HCT116 (cell line): ENCODE measurements at regions not wholly inside any gene's neighbourhood (a gene's known extent, or its start where the extent isn't known, plus 50 kb on each side); places are given as distances from the start of the nearest gene placed in this dataset.

Experiments used
- ATAC-seq: fragments of 200-7000 bp; cut with Tn5 transposase; 2 replicates; pipeline ENCODE4 v1.9.1; 2020; ENCODE audit warnings: mild to moderate bottlenecking, moderate library complexity
- BruUV-seq: library from RNA; stranded (reverse); fragments of 400-500 nt; replicated peaks from 2 replicates; lab custom pipeline; 2021; lab: Mats Ljungman, UMichigan
- CTCF ChIA-PET: fragments of 300-600 bp; sonication (Branson Sonifier 250); formaldehyde crosslinking; loops from one replicate; lab custom pipeline; 2021; ENCODE audit warnings: antibody characterized with exemption; lab: Charles Lee
- POLR2A ChIA-PET: fragments of 300-600, 350-600 bp; sonication (Branson Sonifier 250); formaldehyde crosslinking; loops from one replicate; lab custom pipeline; 2021; ENCODE audit warnings: antibody characterized with exemption; lab: Charles Lee
- RAD21 ChIA-PET, 2 experiments: fragments of 300-600 bp; sonication (Branson Sonifier 250); formaldehyde crosslinking; loops; one replicate each; lab custom pipeline; 2023; ENCODE audit warnings: low total read pairs in 2 of 2; ENCODE audit not compliant: uncharacterized antibody in 2 of 2, unreplicated experiment in 2 of 2, low non-redundant PET in 1 of 2; lab: Charles Lee
- DNase-seq: peaks from one replicate; pipeline ENCODE4 v3.0.0-alpha.2; 2010; ENCODE audit warnings: low read depth, low spot score
- H2AFZ ChIP-seq: fragments of 200-600 bp; shearing (Covaris generic), sonication (generic); 2 replicates; pipeline ENCODE4 v1.6.1; 2017; ENCODE audit warnings: low read depth, mixed run types, mixed read lengths, antibody characterized with exemption, low read length; ENCODE audit not compliant: poor library complexity, severe bottlenecking
- H3K27ac ChIP-seq: 2 replicates; pipeline ENCODE4 v1.5.1; 2012; ENCODE audit warnings: low read depth, low read length
- H3K27me3 ChIP-seq: fragments of 200-600 bp; sonication (generic); 2 replicates; pipeline ENCODE4 v1.6.1; 2016; ENCODE audit warnings: mixed run types, low read length, mixed read lengths; ENCODE audit not compliant: insufficient read depth
- H3K36me3 ChIP-seq, 2 experiments: fragments of 200-500 bp in 1 of 2; fragments of 200-600 bp in 1 of 2; sonication (Bioruptor generic) in 1 of 2; sonication (generic) in 1 of 2; 2 replicates each; pipeline versions ENCODE4 v1.5.1 to v1.6.1; 2014 to 2016; ENCODE audit warnings: low read length in 2 of 2, inconsistent platforms in 1 of 2, mixed read lengths in 1 of 2, mixed run types in 1 of 2; ENCODE audit not compliant: insufficient read depth in 2 of 2, control insufficient read depth in 1 of 2
- H3K4me1 ChIP-seq, 2 experiments: fragments of 200-600 bp in 1 of 2; sonication (generic) in 1 of 2; 2 replicates each; pipeline versions ENCODE4 v1.5.1 to v1.6.1; 2012 to 2017; ENCODE audit warnings: low read length in 2 of 2, inconsistent platforms in 1 of 2, mild to moderate bottlenecking in 1 of 2, mixed read lengths in 1 of 2, mixed run types in 1 of 2, moderate library complexity in 1 of 2; ENCODE audit not compliant: insufficient read depth in 2 of 2, control insufficient read depth in 1 of 2
- H3K4me2 ChIP-seq: fragments of 200-600 bp; sonication (generic); 2 replicates; pipeline ENCODE4 v1.6.1; 2017; ENCODE audit warnings: mixed run types, low read length, mixed read lengths
- H3K4me3 ChIP-seq, 2 experiments: fragments of 200-600 bp in 1 of 2; sonication (generic) in 1 of 2; replicated peaks in 1 of 2; 2 replicates each; pipeline ENCODE4 v1.5.1; 2011 to 2016; ENCODE audit warnings: low read length in 2 of 2, control low read depth in 1 of 2, low read depth in 1 of 2, mild to moderate bottlenecking in 1 of 2, mixed read lengths in 1 of 2, mixed run types in 1 of 2
- H3K79me2 ChIP-seq: fragments of 200-600 bp; sonication (generic); 2 replicates; pipeline ENCODE4 v1.6.1; 2017; ENCODE audit warnings: mild to moderate bottlenecking, mixed run types, low read length, moderate library complexity, mixed read lengths; ENCODE audit not compliant: insufficient read depth
- H3K9ac ChIP-seq: fragments of 200-600 bp; sonication (generic); 2 replicates; pipeline ENCODE4 v1.6.1; 2016; ENCODE audit warnings: low read length, mixed read lengths
- H3K9me2 ChIP-seq: fragments of 200-600 bp; sonication (generic), shearing (Covaris generic); 2 replicates; pipeline ENCODE4 v1.6.1; 2017; ENCODE audit warnings: mixed run types, mild to moderate bottlenecking, moderate library complexity; ENCODE audit not compliant: insufficient read depth
- H3K9me3 ChIP-seq, 2 experiments: fragments of 200-500 bp in 1 of 2; fragments of 200-600 bp in 1 of 2; sonication (Bioruptor generic) in 1 of 2; sonication (generic) in 1 of 2; 2 replicates each; pipeline ENCODE4 v1.6.1; 2014 to 2017; ENCODE audit warnings: low read length in 2 of 2, mixed read lengths in 2 of 2, inconsistent platforms in 1 of 2, low read depth in 1 of 2, mild to moderate bottlenecking in 1 of 2, mixed run types in 1 of 2, moderate library complexity in 1 of 2; ENCODE audit not compliant: control insufficient read depth in 1 of 2, insufficient read depth in 1 of 2
- H4K20me1 ChIP-seq: fragments of 200-600 bp; sonication (generic), shearing (Covaris generic); 2 replicates; pipeline ENCODE4 v1.6.1; 2017; ENCODE audit warnings: mixed run types, mild to moderate bottlenecking, moderate library complexity; ENCODE audit not compliant: insufficient read depth
- ATF3 ChIP-seq: IDR thresholded peaks from 2 replicates; pipeline ENCODE4 v1.6.1; 2012
- CBX3 ChIP-seq: IDR thresholded peaks from 2 replicates; pipeline ENCODE4 v1.6.1; 2012; ENCODE audit warnings: low read depth
- CEBPB ChIP-seq: IDR thresholded peaks from 2 replicates; pipeline ENCODE4 v1.6.1; 2012; ENCODE audit warnings: low read depth
- EGR1 ChIP-seq: IDR thresholded peaks from 2 replicates; pipeline ENCODE4 v1.6.1; 2012; ENCODE audit warnings: low read depth
- ELF1 ChIP-seq: IDR thresholded peaks from 2 replicates; pipeline ENCODE4 v1.6.1; 2012; ENCODE audit warnings: low read depth, borderline replicate concordance
- EZH2 ChIP-seq: fragments of 200-600 bp; sonication (generic); IDR thresholded peaks from 2 replicates; pipeline ENCODE4 v1.6.1; 2017; ENCODE audit warnings: antibody characterized with exemption, mixed run types
- EZH2phosphoT487 ChIP-seq: fragments of 200-600 bp; IDR thresholded peaks from 2 replicates; pipeline ENCODE4 v1.6.1; 2018; ENCODE audit warnings: antibody characterized with exemption, borderline replicate concordance
- FOSL1 ChIP-seq: IDR thresholded peaks from 2 replicates; pipeline ENCODE4 v1.6.1; 2012; ENCODE audit warnings: low read depth
- JUND ChIP-seq: IDR thresholded peaks from 2 replicates; pipeline ENCODE4 v1.6.1; 2012
- MAX ChIP-seq: IDR thresholded peaks from 2 replicates; pipeline ENCODE4 v1.6.1; 2012
- POLR2A ChIP-seq: IDR thresholded peaks from 2 replicates; pipeline ENCODE4 v1.7.0; 2011; ENCODE audit warnings: borderline replicate concordance; ENCODE audit not compliant: insufficient read depth, insufficient read length; ENCODE audit errors: extremely low read depth
- POLR2AphosphoS5 ChIP-seq: IDR thresholded peaks from 2 replicates; pipeline ENCODE4 v1.6.1; 2011; ENCODE audit warnings: mild to moderate bottlenecking, low read depth, low read length, moderate library complexity
- RAD21 ChIP-seq: IDR thresholded peaks from 2 replicates; pipeline ENCODE4 v1.6.1; 2012; ENCODE audit warnings: low read depth, mild to moderate bottlenecking
- REST ChIP-seq: IDR thresholded peaks from 2 replicates; pipeline ENCODE4 v1.6.1; 2012; ENCODE audit warnings: low read depth
- SIN3A ChIP-seq: IDR thresholded peaks from 2 replicates; pipeline ENCODE4 v1.6.1; 2012; ENCODE audit warnings: low read depth
- SP1 ChIP-seq: IDR thresholded peaks from 2 replicates; pipeline ENCODE4 v1.6.1; 2012; ENCODE audit warnings: low read depth
- SRF ChIP-seq: IDR thresholded peaks from 2 replicates; pipeline ENCODE4 v1.6.1; 2012; ENCODE audit warnings: low read depth
- TCF7L2 ChIP-seq: IDR thresholded peaks from 2 replicates; pipeline ENCODE4 v1.7.0; 2011; ENCODE audit warnings: borderline replicate concordance, inconsistent platforms; ENCODE audit not compliant: insufficient read depth, insufficient read length; ENCODE audit errors: extremely low read depth
- ZBTB33 ChIP-seq: IDR thresholded peaks from 2 replicates; pipeline ENCODE4 v1.6.1; 2011; ENCODE audit warnings: mild to moderate bottlenecking, low read length, moderate library complexity; ENCODE audit not compliant: insufficient replicate concordance; ENCODE audit errors: extremely low read depth
- ZFX ChIP-seq: fragments of 450-650 bp; IDR thresholded peaks from 2 replicates; pipeline ENCODE4 v1.6.1; 2017
- ZNF274 ChIP-seq: fragments of 200-500 bp; sonication (Bioruptor generic); IDR thresholded peaks from 2 replicates; pipeline ENCODE4 v1.6.1; 2014; ENCODE audit warnings: mild to moderate bottlenecking, low read depth, low read length, inconsistent platforms
- intact Hi-C: fragments of 100-400 bp; cut with micrococcal nuclease; formaldehyde crosslinking; loops from 2 replicates; pipeline ENCODE4 v1.10.0; 2022

- no peaks in the 10 kb centered on the region for H3K9me3 ChIP-seq
- intact Hi-C loops = loop anchor here (1.0 to 5.0 kb wide), 3 partner anchors 69 to 102 kb away; no protein-coding TSS in a partner anchor
- H3K4me3 ChIP-seq = peak overlapping the region; percentile 74 to 79
- H3K9me2 ChIP-seq = no peaks in the 10 kb centered on the region
- peak; percentile 98 for DNase-seq
- POLR2A ChIA-PET = interaction anchor here (0.6 to 1.2 kb wide), 4 partner anchors 68 to 333 kb away, joined by 3 to 10 read pairs (median 4); no protein-coding TSS in a partner anchor
- H2AFZ ChIP-seq = no peak overlapping the region
- H3K9ac ChIP-seq = peak overlapping the region; percentile 93
- RAD21 ChIA-PET = no interaction called here
- peaks cover 46% of the 10 kb centered on the region for H3K79me2 ChIP-seq
- CTCF ChIA-PET = no interaction called here
- ATAC-seq = peak; percentile 76
- H3K27me3 ChIP-seq = no peaks in the 10 kb centered on the region
- H3K4me2 ChIP-seq = peak overlapping the region; percentile 80
- peaks cover 8 to 24% of the 10 kb centered on the region in 2 experiments for H3K4me1 ChIP-seq
- peaks cover 36% of the 10 kb centered on the region for H4K20me1 ChIP-seq
- peaks cover 2 to 7% of the 10 kb centered on the region in 2 experiments; a peak in 2 of 4 replicates for H3K36me3 ChIP-seq
- BruUV-seq = no TSS peak
- H3K27ac ChIP-seq = peak overlapping the region; percentile 99
- TF ChIP-seq CBX3 (no peak), ATF3 (no peak), SRF (no peak), RAD21 (no peak), ZBTB33 (no peak), EZH2 (no peak), EGR1 (peak; percentile 54; the same call in 1 of the 2 replicates), SP1 (peak; percentile 89), POLR2A (peak; percentile 18), POLR2AphosphoS5 (peak; percentile 66), TCF7L2 (peak; percentile 50), MAX (peak; percentile 42; the same call in 1 of the 2 replicates), JUND (no peak), ZNF274 (no peak), CEBPB (no peak), SIN3A (no peak), FOSL1 (no peak), REST (no peak), ZFX (peak; percentile 75), EZH2phosphoT487 (no peak), ELF1 (no peak; the same call in 1 of the 2 replicates)
These were observed 82.1 kb downstream of the PTPDC1 start for GRCh38 chr9:94166236-94166975.
